Heart left ventricle (tissue), 16 donors: ENCODE measurements at regions not wholly inside any gene's neighbourhood (a gene's known extent, or its start where the extent isn't known, plus 50 kb on each side); places are given as distances from the start of the nearest gene placed in this dataset.

ENCODE experiments used
- ATAC-seq, 4 donors: fragments of 200-7000 bp; cut with Tn5 transposase; one replicate each; pipeline ENCODE4 v1.9.1; 2020 to 2022; ENCODE audit warnings: moderate library complexity in 4 of 4, mild to moderate bottlenecking in 3 of 4, moderate number of reproducible peaks in 1 of 4
- DNase-seq, 5 donors: peaks; one replicate each; pipeline ENCODE4 v3.0.0-alpha.2; 2020
- H3K27ac ChIP-seq, 12 donors: fragments of 200-600 bp; sonication (generic) in 4 of 12; one replicate each; pipeline versions ENCODE4 v1.5.0 to v1.8.0; 2016 to 2022; ENCODE audit warnings: mild to moderate bottlenecking in 2 of 12
- H3K27me3 ChIP-seq, 9 donors: fragments of 200-600 bp; sonication (generic) in 2 of 9; one replicate each; pipeline versions ENCODE4 v1.5.1 to v1.8.0; 2016 to 2022; ENCODE audit warnings: mild to moderate bottlenecking in 3 of 9
- H3K36me3 ChIP-seq, 9 donors: fragments of 200-600 bp; sonication (generic) in 2 of 9; one replicate each; pipeline versions ENCODE4 v1.5.0 to v1.8.0; 2018 to 2022; ENCODE audit warnings: mild to moderate bottlenecking in 2 of 9
- H3K4me1 ChIP-seq, 12 donors: fragments of 200-600 bp; sonication (generic) in 4 of 12; one replicate each; pipeline versions ENCODE4 v1.5.0 to v1.8.0; 2016 to 2022; ENCODE audit warnings: mild to moderate bottlenecking in 3 of 12
- H3K4me3 ChIP-seq, 12 donors: fragments of 200-600 bp; sonication (generic) in 4 of 12; one replicate each; pipeline versions ENCODE4 v1.5.0 to v1.8.0; 2017 to 2022; ENCODE audit warnings: mild to moderate bottlenecking in 9 of 12, moderate library complexity in 4 of 12
- H3K9me3 ChIP-seq, 12 donors: fragments of 200-600 bp; sonication (generic) in 4 of 12; one replicate each; pipeline versions ENCODE4 v1.5.0 to v1.8.0; 2016 to 2022; ENCODE audit warnings: mild to moderate bottlenecking in 1 of 12
- POLR2A ChIP-seq, 2 donors: fragments of 450-650 bp; IDR thresholded peaks; one replicate each; pipeline ENCODE4 v1.6.1; 2017; ENCODE audit warnings: antibody characterized with exemption in 2 of 2, mild to moderate bottlenecking in 2 of 2, moderate library complexity in 2 of 2
- WGBS, 4 donors: extraction: QIAGEN DNeasy Blood & Tissue Kit in 2 of 4; methylation state at CpG; one replicate each; pipeline versions ENCODE4 v1.1.5 to v1.1.7; 2013 to 2018; 5-methylcytosine and 5-hydroxymethylcytosine counted together
- intact Hi-C, 10 donors: fragments of 100-400 bp; cut with DNase I; formaldehyde crosslinking; loops; one replicate each; pipeline versions ENCODE4 v1.11.1 to v1.14.2; 2022
- TF ChIP-seq, protein P1 (sequence below), 12 donors: fragments of 200-600 bp; sonication (generic) in 4 of 12; IDR thresholded peaks; one replicate each; pipeline versions ENCODE4 v1.5.0 to v1.8.0; 2018 to 2022; ENCODE audit warnings: antibody characterized with exemption in 12 of 12, mild to moderate bottlenecking in 5 of 12
- donor health status: ischemic (EF 13 %, LVEDD 7.1; RV severe dilation, severe dysfunction).
- donor health status: healthy with polysubstance abuse.
- donor health status: DM: no; HTN: yes; CAD: no.
- donor health status: DM: no; HTN: no; CAD: no.
- donor health status: ischemic (EF 25% LVEDD 6.9; RV normal size, moderate dysfunction).
- donor health status: ischemic (EF 25% LVEDD 5.7; RV mildly dilated, moderate dysfunction).
- donor health status: healthy.
- donor health status: DM: yes; HTN: yes; CAD: no.
- donor health status: ischemic (EF 35%, LVEDD 5.7; RV mildly dilated, moderate dysfunction).
- donor health status: nonischemic (EF 11% LVEDD 7.7; RV severe dilation, severe dysfunction).
- donor health status: DM: yes; HTN: yes; CAD: no.
- donor health status: PGD.
- donor health status: ischemic (EF 29% LVEDD 5.4; RV normal size, mild dysfunction).
- donor health status: nonischemic (EF 23%, LVEDD 6.1; RV moderate dilation, normal function).

DNA sequence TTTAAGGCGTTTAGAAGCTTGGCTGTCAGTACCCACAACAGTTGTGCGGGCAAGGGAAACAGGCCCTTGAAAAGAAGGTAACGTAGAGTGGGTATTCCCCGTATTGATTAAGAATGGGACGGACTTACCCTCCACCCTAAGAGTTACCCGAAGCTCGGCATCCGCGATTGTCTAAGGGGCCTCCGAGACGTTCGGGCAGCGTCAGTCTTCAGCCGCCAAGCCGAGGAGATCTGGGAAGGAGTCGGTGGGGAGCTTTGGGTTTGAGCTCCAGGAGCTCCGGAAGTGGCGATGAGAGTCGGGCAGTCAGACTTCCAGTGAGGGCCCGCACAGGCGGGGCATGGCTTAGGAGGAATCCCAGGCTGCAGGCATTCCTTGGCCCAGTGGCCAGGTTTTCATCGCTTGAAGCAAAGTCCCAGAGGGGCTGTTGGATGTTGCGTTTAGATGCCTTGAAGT lies 748.2 kb upstream of the ADGRB3 start:
- ATAC-seq (no peak), DNase-seq (no peak)
- no peaks in the 10 kb centered on the region for H3K4me1 ChIP-seq
- 91 to 94% (median 92%) methylated on average over 23 of the region's 23 CpGs for whole genome bisulfite sequencing, 4 donors
- intact Hi-C loops: no loop called here
- H3K4me3 ChIP-seq: no peak overlapping the region
- no peaks in the 10 kb centered on the region for H3K27me3 ChIP-seq
- H3K9me3 ChIP-seq: peaks cover 0 to 18% (median 0%) of the 10 kb centered on the region in 12 donors
- H3K36me3 ChIP-seq: no peaks in the 10 kb centered on the region
- TF ChIP-seq, protein P1, sequence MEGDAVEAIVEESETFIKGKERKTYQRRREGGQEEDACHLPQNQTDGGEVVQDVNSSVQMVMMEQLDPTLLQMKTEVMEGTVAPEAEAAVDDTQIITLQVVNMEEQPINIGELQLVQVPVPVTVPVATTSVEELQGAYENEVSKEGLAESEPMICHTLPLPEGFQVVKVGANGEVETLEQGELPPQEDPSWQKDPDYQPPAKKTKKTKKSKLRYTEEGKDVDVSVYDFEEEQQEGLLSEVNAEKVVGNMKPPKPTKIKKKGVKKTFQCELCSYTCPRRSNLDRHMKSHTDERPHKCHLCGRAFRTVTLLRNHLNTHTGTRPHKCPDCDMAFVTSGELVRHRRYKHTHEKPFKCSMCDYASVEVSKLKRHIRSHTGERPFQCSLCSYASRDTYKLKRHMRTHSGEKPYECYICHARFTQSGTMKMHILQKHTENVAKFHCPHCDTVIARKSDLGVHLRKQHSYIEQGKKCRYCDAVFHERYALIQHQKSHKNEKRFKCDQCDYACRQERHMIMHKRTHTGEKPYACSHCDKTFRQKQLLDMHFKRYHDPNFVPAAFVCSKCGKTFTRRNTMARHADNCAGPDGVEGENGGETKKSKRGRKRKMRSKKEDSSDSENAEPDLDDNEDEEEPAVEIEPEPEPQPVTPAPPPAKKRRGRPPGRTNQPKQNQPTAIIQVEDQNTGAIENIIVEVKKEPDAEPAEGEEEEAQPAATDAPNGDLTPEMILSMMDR (IDR thresholded peaks at IDR 0.05): no peak
- TF ChIP-seq POLR2A (IDR thresholded peaks at IDR 0.05): no peak
- H3K27ac ChIP-seq: no peak overlapping the region

DNA sequence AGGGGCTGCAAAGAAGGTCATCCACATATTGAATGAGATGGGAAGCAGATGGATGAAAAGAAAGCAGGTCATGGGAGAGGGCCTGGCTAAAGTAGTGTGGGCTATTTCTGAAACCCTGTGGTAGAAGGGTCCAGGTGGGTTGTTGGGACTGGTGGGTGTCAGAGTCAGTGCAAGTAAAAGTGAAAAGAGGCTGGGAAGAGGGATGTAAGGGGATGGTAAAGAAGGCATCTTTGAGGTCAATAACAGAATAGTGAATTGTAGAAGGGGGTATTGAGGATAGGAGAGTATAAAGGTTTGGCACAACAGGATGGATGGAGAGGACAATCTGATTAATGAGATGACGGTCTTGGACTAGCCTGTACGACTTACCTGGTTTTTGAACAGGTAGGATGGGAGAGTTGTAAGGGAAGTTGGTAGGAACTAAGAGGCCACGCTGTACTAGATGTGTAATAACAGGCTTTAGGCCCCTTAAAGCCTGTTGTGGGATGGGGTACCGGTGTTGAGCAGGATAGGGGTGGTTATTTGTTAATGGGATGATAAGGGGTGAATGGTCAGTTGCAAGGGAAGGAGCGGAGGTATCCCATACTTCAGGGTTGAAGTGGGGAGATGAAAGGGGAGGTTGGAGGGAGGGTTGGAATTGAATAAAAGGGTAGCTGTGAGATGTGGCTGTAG lies 748.9 kb upstream of the ADGRB3 start:
- 68 to 85% (median 78%) methylated on average over 5 of the region's 5 CpGs for WGBS, 4 donors

DNA sequence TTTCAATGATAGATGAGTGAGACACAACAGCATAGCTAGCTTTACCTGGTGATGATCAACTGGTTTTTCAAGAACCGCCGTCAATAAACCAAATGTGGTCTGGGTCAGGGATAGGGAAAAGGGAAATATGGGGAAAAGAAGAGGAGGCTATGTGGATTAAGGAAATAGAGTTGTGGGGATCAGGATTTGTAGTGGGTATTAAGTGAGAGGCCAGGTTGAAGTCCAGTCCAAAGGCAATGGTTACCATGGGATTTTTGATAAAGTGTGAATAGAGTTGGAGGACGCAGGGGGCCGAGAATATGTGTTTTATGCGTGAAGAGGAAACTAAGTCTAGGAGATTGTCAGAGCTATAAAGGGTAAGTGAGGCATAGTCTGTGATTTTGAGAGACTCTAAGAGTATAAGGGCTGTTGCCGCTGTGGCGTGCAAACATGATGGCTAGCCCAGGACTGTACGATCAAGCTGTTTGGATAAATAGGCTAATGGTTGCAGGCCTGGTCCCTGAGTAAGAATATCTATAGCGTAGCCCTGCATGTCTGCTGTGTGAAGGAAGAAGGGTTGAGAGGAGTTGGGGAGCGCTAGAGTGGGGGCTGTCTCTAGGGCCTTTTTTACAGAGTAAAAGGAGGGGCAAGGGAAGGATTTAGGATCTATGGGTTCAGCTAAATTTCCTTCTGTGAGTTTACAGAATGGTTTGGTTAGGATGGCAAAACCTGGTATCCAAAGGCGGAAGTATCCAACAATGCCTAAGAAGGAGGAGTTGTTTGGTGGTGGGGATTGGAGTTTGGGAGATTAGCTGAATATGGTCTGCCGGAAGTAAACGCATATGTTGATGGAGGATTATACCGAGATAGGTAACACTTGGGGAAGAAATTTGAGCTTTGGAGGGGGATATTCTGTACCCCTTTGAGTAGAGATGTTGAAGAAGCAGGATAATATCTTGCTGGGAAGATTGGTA lies 749.7 kb upstream of the ADGRB3 start:
- peaks cover 0 to 18% (median 0%) of the 10 kb centered on the region in 12 donors for H3K9me3 ChIP-seq
- TF ChIP-seq, protein P1 (IDR thresholded peaks at IDR 0.05): no peak
- no peak for TF ChIP-seq POLR2A (IDR thresholded peaks at IDR 0.05)
- DNase-seq (no peak), ATAC-seq (no peak)
- no peak overlapping the region for H3K27ac ChIP-seq
- no peak overlapping the region for H3K4me3 ChIP-seq
- 88 to 91% (median 90%) methylated on average over 14 of the region's 14 CpGs for WGBS, 4 donors
- no peaks in the 10 kb centered on the region for H3K4me1 ChIP-seq
- no peaks in the 10 kb centered on the region for H3K27me3 ChIP-seq
- H3K36me3 ChIP-seq: no peaks in the 10 kb centered on the region
- intact Hi-C loops: no loop called here

More for the DNA sequence above, 748.9 kb upstream of the ADGRB3 start:
- ATAC-seq (no peak), DNase-seq (no peak)
- TF ChIP-seq, protein P1 (IDR thresholded peaks at IDR 0.05): no peak
- TF ChIP-seq POLR2A (IDR thresholded peaks at IDR 0.05): no peak
- H3K27ac ChIP-seq: no peak overlapping the region
- no peaks in the 10 kb centered on the region for H3K27me3 ChIP-seq
- peaks cover 0 to 18% (median 0%) of the 10 kb centered on the region in 12 donors for H3K9me3 ChIP-seq
- intact Hi-C loops: no loop called here
- no peak overlapping the region for H3K4me3 ChIP-seq
- H3K4me1 ChIP-seq: no peaks in the 10 kb centered on the region
- no peaks in the 10 kb centered on the region for H3K36me3 ChIP-seq

DNA sequence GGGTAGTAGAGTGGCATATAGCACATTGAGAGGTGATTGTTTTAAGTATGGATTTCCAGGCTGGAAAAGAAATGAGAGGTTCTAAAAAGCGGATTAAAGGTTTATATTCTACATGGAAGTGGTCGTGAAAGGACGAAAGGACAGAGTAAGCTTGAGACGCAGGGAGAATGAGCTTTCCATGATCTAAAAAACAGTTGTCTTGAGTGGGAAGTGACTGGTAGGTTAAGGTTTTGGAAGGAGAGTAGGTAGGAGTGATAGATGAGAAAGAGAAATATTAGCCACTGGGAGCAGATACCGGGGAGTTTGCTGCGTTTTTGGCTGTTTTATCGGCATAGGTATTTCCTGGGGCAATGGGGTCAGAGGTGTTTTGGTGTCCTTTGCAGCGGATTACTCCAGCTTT lies 750.6 kb upstream of the ADGRB3 start:
- Histone ChIP-seq H3K9me3 (peaks cover 0 to 20% (median 1%) of the 10 kb centered on the region in 12 donors), H3K27ac (no peak overlapping the region), H3K27me3 (no peaks in the 10 kb centered on the region), H3K36me3 (no peaks in the 10 kb centered on the region), H3K4me1 (no peaks in the 10 kb centered on the region), H3K4me3 (no peak overlapping the region)
- TF ChIP-seq POLR2A (IDR thresholded peaks at IDR 0.05): no peak
- TF ChIP-seq, protein P1 (IDR thresholded peaks at IDR 0.05): no peak
- WGBS, 4 donors: 77 to 88% (median 84%) methylated on average over 8 of the region's 8 CpGs
- ATAC-seq (no peak), DNase-seq (no peak)
- intact Hi-C loops: no loop called here
